Middle frontal gyrus (tissue), 1 donor: ENCODE measurements at regions not wholly inside any gene's neighbourhood (a gene's known extent, or its start where the extent isn't known, plus 50 kb on each side); places are given as distances from the start of the nearest gene placed in this dataset.
"Not testable (repeated sequence)": the region's sequence is repeated elsewhere in the genome, so short reads cannot be mapped to it uniquely, and the experiment has no call there.

Source experiments
- DNase-seq: peaks from one replicate; pipeline ENCODE4 v3.0.0-alpha.2; 2015; ENCODE audit warnings: low spot score; ENCODE audit errors: extremely low spot score

DNA sequence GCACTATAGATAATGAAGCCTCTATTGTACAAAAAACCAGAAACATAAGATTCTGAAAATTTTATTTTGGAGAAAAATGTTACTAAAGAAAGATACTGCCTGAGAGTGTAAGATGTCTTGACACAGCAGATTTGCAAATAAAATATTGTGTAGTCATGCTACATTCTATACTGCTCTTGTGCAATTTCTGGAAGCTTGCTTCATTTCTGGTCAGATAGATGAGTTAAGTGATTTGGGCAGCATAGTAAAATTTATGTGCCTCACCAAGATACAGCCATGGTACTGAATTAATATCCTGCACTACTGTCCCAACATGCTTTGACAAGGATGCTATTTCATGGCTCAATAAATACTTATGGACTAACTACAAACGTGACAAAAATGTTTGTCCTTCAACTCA is 55.1 kb upstream of the STARD13 start:
- no peak for DNase-seq

DNA sequence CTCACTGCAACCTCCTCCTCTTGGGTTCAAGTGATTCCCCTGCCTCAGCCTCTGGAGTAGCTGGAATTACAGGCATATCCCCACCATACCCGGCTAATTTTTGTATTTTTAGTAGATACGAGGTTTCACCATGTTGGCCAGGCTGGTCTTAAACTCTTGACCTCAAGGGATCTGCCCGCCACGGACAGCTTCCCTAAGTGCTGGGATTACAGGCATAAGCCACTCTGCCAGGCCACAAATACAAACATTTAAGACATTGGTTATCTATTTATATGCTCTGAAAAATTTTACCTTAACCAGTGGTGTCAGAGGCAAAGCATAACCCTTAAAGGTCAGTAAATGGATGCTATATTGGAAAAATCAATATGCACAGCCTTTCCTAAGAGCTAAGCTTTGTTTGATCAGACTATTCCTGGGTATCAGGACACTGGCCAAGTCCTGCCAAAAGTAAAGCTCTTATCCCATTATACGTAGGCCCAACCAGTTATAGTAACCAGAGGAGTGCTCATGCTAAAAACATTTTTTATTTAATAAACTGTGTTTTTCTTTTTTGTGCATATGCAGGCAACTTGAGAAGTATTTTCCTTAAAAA is 56.4 kb upstream of the STARD13 start:
- no peak for DNase-seq

DNA sequence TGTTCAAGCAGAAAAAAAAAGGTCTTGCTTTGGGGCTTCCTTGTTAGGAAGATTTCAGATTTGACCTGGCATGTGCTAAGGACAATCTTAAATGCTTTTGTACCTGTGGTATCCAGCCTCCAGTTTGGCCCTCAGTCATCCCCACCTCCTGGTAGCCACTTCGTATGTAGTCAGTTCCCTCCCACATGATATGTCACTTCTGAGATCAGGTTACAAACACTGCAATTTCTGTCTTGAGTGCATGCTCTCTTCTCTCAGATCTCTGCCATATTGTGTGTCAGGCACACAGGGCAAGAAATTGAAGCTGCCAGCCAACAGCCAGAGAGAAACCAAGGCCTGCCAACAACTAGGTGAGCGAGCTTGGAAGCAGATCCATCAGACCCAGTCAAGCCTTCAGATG is 60.3 kb upstream of the STARD13 start:
- no peak for DNase-seq

DNA sequence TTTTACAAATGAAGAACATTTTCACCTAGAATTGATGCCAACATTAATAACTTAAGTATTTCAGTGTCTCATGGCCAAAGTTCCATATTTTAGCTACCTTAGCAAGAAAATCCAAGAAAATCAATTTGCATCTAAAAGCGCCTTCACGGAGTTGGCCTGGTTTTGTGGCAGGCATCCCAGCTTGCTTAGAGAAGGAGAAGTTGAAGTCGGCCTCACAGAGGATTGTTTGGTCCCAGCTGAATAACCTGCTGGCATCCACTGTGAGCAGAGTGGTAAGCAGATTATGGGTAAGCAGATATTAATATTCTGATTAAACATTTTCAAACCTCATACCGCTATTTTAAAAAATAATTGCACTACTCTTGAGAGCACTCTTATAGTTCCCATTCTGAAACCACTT is 62.3 kb upstream of the STARD13 start:
- DNase-seq, result no peak

DNA sequence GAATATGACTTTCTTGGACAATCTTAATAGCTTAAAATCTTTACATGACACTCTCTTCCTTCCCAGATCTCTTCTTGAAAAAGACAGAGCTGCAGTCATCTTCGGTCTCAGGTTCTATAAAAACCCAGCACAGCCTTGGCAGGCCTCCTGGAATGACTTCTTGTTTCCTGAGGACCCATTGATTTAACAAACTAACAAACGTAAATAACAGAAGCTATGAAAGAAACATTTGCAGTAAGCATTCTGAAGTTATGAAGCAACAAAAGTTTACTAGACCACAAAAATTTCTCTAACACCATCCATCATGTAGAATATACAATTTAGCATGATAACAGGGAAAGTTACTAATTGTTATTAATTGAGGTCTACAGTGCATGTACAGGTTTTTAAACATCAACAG is 62.8 kb upstream of the STARD13 start:
- no peak for DNase-seq

DNA sequence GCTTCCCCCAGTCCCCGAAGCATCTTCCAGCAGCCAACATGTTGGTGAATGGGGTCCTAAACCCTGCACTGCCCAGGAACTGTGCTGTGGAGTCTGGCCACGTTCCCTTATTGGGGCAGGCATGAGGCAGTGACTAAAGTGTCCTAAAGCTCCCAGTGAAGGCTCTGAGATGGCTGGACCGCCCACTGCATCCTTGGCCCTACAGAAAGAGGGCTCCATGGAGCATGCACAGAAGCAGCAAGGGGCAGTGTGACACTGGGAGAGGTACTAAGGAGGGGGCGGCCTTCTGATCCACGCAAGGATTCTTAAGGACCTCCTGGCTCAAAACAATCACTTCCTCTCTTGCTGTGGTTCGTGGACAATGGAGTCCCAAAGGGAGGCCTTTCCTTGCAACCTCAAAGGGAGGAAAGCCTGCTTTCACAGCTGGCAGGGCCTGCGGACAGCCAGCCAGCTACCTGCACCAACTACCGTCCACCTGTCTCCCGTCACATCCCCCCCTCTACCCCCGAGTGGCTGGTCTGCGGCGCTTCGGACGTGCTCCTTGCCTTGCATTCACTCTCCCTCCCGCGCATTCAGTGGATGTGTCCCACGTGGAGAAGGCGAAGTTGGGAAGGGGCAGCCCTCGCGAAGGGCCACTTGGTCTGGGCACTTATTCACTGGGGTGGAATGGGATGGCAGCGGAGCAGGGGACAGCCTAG is 63.9 kb upstream of the STARD13 start:
- no peak for DNase-seq

DNA sequence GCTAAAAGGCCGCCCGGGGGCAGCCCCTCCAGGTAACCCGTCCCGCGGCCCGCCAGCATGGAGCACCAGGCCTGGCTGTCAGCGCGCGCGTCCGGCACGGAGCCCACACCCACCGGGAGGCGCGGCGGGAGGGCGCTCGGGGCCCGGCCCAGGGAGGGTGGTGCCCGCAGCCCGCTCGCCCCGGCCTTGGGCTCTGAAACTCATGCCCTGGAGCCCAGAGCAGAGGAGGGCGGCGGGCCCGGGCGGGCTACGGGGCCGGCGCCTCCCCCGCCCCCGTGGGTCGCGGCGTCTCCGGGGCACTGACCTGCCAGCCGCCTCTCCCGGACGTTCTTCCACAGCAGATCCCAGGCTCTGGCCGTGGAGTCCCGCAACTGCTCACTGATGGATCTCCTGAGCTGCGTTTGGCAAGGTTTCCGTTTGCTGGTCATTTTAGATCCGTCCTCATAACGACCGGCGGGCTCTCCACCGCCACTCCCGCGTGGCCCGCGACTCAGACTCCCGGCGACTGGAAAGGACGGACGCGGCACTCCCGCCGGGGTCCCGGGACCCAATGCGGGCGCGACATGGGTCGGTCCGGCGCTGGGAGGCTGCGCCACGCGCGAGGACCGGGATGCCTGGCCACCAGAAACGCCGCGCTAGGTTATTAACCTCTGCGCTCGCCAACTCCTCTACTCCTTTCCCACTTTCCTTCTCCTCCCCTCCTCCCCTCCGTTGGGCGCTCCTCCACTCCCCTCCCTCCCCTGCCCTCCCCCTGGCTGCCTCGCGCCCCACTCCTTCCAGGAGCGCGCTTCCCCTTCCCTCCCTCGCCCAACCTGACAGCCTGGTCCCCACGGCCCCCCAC is 64.7 kb upstream of the STARD13 start:
- DNase-seq, result no peak

DNA sequence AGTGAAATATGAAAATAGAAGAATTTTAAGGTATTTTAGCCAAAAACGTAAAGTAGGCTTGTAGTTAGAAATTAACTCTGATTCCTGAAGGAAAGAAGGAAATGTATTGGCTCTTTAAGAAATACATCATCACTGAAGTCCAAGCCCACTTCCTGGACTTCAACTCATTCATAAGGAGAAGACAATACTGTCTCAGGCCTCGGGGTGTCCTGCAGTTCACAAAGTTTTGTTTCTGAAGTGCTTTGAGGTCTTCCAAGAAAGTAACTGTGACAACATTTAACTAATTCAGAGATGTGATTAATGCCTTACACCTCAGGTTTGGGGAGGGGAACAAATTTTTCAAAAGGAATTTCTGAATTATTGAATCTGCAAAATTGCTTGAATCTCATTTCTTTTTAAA is 65.8 kb upstream of the STARD13 start:
- no peak for DNase-seq

DNA sequence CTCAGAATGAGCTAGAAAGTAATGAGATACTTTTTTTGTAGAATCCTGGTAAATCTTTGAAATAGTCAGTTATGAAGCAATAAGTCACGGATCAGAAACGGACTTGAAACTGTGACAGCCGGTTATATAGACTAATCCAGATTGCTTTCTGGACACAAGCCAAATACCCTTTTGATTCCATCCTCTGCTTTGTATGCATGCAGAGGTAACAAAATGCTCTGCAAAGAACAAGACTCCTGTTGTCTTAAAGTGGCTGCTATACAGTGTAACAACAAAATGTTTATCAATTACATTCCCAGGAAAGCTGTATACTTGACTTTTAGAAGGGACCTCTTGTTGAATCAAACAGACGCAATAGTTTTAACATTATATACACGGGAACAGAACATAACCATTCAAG is 66.5 kb upstream of the STARD13 start:
- no peak for DNase-seq

DNA sequence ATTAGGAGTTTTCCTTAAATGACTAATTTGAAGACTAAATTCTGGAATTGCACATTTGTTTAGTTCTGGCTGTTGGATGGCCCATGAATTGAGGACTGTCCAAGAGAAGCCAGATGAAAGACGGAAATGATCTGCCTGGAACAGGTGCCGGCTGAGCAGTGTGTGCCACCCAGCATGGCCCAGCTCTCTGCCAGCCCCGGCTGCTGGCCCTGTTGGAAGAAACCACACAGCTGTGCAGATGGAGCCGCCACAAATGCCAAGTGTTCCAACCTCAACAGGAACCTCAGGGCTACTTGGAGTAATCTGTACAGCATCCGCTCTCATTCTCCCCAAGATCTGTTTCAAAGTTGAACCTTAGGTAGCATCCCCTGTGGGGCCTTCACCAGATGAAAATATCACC is 67.0 kb upstream of the STARD13 start:
- no peak for DNase-seq

DNA sequence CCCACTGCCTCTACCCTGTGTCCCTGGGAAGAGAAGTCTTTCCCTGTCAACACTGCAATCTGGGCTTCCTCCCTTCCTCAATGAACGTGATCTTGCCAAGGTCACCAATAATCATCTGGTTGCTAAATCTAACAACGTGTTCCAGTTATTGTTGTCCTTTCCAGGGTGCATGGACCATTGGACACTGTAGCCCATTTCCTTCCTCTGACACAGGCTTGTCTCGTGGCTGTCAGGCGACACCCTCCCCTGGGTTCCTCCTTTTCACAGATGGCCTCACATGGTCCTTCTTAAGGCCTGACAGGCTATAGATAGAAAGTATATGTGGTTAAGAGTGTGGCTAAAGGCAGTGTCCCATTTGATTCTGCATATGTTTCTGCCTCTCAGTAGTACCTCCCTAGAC is 67.7 kb upstream of the STARD13 start:
- DNase-seq, result no peak

DNA sequence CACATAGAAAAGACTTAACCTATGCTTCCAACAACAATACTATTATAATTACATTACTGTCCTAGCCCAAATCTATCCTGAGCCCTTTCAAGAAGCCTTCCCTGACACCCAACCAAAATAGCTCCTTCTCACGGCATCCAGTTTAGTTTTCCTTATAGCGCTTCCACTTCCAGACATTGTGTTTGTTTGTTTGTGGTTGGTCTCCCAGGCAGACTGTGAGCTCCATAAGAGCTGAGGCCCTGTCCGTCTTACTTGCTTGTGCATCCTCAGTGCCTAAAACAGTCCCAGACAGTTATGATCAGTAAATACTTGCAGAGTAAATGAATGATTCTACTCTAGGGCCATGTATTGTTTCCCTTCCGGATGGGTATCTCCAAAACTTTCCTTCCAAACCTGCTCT is 68.1 kb upstream of the STARD13 start:
- DNase-seq, result no peak

DNA sequence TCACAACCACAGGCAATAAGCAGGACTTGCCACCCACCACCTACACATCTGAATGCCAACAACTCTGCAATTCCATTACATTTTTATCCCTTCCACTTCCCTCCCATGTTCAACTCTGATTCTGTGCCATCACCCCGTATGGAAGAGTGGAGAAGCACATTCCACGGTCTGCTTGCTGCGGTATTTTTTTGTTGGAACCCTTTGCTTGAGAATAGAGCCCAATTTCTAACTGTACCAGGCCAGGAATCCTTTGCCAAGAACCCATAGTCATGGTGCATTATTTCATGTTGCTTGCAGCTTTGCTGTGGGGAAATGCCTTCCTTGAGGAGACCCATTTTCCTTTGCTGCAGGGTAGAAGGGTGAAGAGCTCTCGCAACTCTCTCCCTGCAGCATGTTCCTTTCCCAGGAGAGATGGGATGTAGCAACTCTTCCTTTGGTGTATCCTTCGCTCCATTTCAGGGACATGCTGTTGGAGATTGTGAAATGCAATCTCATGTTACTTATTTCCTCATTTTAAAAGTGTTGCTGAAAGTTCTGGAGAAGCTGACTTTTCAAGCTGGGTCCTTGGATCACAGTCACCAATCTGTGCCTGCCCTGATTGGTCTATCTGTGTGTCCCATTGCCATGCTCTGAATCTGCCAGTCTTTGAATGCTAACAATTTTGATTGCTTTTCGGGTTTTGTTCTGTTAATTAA is 69.8 kb upstream of the STARD13 start:
- DNase-seq, result no peak

DNA sequence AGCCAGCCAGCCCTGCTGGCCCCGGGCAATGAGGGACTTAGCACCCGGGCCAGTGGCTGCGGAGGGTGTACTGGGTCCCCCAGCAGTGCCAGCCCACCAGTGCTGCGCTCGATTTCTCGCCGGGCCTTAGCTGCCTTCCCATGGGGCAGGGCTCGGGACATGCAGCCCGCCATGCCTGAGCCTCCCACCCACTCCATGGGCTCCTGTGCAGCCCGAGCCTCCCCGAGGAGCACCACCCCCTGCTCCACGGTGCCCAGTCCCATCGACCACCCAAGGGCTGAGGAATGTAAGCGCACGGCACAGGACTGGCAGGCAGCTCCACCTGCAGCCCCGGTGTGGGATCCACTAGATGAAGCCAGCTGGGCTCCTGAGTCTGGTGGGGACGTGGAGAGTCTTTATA is 72.5 kb upstream of the STARD13 start:
- not testable (repeated sequence) for DNase-seq

DNA sequence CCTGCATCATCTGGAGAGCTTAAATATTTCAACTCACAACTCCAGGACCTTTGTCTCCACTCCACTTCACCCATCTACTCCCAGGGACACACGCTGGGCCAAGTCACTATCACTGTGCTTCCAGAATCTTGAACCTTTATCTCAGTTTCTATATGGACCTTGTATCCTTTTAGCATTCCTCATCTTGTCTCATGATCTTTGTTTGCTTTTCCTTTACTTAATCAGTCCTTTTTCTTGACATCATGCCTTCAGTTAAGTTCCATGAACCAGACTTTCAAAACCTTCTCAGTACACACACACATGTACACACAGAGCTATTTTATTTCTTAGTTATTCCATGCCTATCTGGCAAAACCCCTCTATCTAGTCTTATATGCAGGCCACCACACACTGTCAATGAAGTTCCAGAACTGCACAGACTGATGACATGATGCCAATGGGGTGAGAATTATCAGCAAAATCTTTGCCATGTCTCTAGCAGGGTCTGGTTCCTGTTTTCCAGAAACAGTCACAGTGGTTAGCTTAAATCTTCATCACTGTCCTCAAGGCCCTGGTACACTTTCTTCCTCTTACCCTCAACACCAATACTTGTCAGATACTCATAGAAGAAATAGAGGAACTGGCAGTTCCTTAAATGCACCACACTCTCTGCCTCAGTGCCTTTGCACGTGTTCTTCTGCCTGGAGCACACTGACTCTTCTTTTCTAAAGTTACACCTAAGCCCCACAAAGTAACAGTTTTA is 77.6 kb upstream of the STARD13 start:
- DNase-seq, result no peak

DNA sequence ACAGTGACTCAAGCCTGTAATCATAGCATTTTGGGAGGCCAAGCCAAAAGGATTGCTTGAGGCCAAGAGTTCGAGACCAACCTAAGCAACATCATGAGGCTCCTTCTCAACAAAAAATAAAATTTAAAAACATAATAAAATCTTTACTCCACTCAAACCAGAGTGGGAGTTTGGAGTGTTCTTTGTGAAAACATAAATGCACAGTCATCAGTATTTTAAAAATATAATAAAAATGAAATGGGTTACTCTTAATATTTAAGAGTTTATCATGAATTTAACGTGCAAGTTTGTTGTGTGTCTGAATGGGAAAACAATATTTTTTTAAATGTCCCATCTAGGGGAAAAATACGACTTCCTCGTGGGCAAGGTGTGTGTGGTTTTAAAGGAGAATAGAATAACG is 78.6 kb upstream of the STARD13 start:
- no peak for DNase-seq

DNA sequence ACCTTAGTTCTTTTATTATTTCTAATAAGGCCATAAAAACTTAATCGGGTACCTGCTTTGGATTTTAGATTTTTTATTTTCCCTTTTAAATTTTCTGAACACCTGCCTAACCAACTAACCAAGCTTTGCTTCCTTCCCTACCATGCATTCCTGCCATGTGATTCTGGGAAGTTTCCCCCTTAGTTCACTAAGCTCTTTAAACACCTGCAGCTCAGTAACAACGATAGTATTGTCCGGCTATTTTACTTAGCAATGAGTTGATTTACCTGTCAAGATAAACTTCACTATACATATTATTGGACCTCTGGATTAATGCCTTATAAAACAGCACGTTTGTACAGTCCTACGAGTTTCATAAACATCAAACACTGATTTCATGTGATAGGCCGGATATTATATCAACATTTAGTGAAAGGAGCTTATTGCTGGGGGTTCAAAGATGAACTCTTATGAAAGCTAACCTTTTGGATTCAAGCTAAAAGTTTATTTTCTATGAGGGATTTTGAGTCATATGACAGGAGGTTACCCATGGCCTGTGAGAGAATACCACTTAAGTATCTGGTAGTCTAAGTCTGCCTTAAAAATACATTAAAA is 81.0 kb upstream of the STARD13 start:
- DNase-seq, result no peak

DNA sequence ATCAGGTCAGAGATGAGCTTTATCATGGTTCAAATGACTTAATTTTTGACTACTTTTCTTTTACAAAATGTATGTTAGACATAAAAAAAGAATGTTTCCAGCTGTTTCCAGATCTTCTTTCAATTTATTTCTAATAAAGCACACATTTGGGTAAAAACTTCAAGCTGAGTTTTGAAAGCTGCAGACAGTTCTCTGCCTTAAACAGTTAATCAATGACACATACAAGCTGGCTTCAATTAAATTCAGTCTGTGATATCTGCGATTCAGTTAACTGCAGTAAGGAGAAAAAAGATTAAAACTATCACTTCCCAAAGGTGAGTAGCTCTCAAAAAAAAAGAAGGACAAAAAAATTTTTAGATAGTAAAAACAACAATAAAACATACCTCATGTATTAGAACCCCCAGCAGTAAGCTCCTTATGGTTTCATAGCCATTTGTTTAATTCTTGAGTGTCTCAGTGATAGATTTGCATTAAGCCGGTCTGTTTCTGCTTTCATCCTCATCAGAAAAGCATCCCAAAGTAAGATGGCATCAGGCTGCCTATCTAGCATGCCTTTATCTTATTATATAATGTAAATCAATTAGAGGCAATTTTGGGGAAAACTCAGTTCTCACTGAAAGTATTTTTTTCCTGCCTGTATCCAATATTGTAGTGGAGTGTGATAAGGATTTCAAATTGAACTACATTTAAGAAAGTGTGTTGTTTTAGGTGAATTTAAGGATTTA is 81.8 kb upstream of the STARD13 start:
- DNase-seq, result no peak

DNA sequence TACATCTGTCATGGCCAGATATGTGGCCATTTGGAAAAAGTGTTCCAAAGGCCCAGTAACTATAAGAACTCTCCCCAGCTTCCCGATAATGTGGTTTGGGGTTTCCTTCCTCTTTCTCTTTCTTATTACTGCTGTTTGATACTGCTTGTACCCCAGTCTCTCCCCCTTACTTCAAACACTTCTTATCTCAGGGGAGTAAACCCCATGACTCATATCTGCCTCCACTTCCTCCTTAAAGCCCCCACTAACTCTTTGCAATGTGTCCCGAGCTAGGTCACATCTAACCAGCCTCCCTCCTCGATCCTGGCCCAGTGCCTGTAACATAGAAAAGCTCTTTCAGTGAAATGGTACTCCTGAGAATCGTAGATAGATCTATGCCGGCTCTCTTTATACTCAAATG is 82.4 kb upstream of the STARD13 start:
- no peak for DNase-seq

DNA sequence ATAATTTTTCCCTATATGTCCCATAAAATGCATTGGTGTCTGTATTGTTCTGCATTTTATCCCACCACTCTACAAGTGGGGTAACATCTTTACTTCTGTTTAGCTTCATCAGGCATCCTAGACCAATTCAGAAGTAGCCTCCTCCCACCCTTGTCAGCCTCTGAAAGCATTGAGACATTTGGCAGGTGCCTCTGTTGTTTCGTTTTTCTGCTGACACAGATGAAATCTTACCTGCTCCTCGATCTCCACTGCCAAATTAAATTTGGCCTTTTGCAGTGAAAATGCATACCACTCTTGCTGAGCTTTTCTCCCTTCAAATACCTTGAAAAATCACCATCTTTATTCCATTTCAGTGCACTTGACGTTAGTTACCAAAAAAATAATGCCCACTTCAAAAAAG is 83.5 kb upstream of the STARD13 start:
- no peak for DNase-seq
